ENCODE measurements at regions not wholly inside any gene's neighbourhood (a gene's known extent, or its start where the extent isn't known, plus 50 kb on each side); places are given as distances from the start of the nearest gene placed in this dataset.
"Not testable (repeated sequence)": the region's sequence is repeated elsewhere in the genome, so short reads cannot be mapped to it uniquely, and the experiment has no call there.

- peak; percentile 68 for DNase-seq
Observed at GRCh38 chr2:16950436-16950835, 284.8 kb upstream of the CYRIA start.

GRCh38 chr2:16948710-16949109, 283.1 kb upstream of the CYRIA start:
- no peak for DNase-seq

GRCh38 chr2:16948053-16948452, 282.4 kb upstream of the CYRIA start:
- DNase-seq: no peak

DNA sequence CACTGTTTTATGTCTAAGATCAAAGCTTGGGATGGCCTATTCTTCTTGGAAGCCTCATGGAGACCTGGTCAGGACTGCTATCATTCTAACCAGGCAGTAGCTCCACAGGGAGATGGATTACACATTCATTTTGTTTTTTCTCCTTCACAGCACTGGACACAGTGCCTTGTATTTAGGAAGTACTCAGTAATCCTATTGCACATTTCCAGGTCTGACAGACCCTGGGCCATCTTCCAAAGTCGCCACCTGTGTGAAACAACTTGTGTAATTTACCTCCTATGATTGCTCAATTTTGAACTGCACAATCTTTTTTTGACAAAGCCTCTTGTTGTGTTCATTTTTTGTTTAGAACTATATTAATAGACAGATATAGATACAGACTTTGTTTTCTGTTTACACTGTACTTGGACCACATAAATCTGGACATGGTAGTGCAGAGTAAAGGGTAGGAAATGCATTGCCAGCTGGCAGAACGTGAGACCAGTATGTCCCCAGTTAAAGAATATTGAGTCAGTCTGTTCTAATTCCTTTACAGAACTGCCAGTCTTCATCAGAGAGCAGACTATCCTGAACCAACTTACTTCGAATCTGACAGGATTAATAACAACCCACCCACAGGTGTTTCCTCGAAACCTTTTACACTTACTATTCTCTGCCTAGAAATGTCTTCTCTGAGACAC, 277.8 kb upstream of the CYRIA start:
- no peak for DNase-seq

GRCh38 chr2:16940214-16940613, 274.6 kb upstream of the CYRIA start:
- DNase-seq: no peak

- no peak for DNase-seq
Observed at GRCh38 chr2:16939771-16940170, 274.1 kb upstream of the CYRIA start.

DNA sequence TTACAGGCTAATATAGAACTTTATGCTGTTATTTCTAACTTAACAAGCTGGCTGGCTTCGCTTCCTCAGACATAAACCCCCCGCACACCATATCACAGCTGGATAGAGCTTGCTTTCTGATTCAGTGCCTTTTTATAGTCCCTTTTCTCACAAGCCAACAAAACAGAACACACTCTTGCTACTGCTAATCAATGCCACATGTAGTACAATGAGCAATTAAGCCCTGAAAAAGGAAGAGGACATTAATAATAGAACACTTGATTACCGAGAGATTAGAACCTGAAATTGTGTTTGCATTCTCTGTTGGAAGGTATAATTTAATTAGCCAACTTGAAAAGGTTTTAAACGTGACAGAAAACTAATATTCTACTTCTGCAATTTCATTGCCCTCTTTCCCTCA, 267.7 kb upstream of the CYRIA start:
- no peak for DNase-seq

DNA sequence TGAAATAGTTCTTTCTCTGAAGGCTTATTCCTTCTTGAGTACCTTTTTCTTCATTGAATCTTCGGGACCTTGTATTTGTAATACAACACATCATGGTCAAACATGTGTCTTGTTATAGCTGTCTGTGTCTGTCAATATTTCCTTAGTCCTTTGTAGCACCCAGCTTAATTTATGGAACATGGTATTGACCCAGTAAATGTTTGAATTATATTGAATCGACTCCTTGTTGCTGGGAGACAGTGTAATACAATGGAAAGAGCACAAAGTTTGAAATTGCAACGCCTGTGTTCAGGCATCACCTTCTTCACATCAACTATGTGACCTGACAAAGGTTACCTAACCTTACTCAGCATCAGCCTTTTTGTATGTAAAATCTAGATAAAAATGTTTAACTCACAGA, 267.2 kb upstream of the CYRIA start:
- DNase-seq: no peak

DNA sequence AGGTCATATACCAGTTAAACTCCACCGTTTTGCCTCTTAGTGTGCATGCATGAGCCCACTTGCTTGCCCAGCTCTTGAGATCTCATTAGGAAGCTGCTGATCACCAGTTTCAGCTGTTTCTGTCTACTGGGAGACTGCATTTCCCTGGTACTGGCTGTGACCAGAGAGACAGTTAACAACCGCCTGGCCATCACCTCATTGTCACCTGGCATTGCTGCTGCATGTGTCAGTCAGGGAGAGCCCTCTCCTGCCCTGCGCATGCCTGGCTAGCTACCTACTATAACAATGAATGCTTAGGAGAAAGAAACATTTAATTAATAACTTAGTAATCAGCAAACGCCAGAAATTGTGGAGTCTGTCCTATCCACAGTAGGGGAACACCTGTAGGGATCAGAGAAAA, 265.8 kb upstream of the CYRIA start:
- no peak for DNase-seq

GRCh38 chr2:16927398-16927797, 261.8 kb upstream of the CYRIA start:
- no peak for DNase-seq

DNA sequence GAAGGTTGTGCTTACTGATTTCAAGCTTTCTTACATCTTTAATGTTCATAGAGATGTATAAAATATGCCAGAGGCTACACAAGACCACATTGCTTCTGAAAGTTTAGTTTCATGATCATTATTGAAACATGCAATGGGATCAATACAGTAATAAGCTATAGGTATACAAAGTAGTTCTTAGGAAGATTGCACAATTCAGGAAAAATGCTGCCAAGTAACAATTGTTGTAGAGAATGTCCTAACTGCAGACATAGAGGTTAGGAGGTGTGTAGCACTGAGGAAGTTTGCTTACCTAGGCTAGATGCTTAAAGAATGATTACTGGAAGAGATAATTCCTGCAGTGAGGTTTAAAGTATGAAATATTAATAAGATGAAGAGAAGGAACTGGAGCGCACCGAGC, 259.5 kb upstream of the CYRIA start:
- DNase-seq: no peak

DNA sequence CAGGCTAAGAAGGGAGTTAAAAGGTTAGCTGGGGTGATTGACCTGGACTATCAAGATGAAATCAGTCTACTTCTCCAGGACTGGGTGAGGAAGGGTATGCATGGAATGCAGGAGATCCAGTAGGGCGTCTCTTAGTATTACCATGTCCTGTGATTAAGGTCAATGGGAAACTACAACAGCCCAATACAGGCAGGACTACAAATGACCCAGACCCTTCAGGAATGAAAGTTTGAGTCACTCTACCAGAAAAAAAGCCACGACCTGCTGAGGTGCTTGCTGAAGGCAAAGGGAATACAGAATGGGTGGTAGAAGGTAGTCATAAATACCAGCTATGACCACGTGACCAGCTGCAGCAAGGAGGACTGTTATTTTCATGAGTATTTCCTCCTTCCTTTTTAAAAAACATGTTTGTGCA, 249.7 kb upstream of the CYRIA start:
- not testable (repeated sequence) for DNase-seq

DNA sequence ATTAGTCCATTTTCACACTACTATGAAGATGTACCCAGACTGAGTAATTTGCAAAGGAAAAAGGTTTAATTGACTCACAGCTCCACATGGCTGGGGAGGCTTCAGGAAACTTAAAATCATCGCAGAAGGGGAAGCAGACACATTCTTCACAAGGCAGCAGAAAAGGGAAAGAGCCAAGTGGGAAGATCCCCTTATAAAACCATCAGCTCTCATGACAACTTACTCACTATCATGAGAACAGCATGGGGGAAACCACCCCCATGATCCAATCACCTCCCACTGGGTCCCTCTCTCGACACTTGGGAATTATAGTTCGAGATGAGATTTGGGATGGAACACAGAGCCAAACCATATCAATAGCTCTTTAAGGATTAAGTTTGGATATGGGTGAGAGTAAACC, 246.1 kb upstream of the CYRIA start:
- DNase-seq: no peak

DNA sequence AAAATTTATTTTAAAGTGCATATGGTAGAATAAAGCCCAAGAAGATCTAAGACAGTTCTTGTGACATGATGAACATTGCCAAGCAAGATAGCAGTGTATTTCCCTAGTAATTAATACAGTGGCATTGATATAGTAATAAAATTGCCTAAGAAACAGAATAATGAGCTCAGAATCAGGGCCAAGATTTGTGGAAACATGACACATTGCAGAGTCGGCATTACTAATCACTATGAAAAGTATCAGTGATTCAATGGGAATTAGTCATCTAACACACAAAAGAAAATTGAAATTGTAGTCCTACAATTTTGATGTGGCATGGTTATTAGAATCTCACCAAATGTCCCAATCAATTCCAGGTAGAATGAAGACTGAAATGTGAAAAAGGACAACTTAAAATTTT, 243.0 kb upstream of the CYRIA start:
- DNase-seq: no peak

GRCh38 chr2:16907645-16908282, 242.1 kb upstream of the CYRIA start:
- no peak for DNase-seq

DNA sequence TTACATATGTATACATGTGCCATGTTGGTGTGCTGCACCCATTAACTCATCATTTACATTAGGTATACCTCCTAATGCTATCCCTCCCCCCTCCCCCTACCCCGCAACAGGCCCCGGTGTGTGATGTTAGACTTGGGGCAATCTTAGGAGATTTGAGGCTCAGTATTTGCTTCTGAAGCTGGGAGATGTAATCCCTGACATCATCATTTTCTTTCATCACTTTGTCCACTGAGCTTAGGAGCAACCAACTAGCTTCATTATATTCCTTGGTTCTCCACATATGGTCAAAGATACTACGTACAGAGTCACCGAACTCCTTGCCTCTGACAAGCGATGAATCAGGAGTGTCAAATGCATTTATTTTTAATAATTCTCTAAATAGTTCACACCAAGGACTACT, 239.7 kb upstream of the CYRIA start:
- not testable (repeated sequence) for DNase-seq

GRCh38 chr2:16900405-16901025, 234.9 kb upstream of the CYRIA start:
- DNase-seq: peak; percentile 74

DNA sequence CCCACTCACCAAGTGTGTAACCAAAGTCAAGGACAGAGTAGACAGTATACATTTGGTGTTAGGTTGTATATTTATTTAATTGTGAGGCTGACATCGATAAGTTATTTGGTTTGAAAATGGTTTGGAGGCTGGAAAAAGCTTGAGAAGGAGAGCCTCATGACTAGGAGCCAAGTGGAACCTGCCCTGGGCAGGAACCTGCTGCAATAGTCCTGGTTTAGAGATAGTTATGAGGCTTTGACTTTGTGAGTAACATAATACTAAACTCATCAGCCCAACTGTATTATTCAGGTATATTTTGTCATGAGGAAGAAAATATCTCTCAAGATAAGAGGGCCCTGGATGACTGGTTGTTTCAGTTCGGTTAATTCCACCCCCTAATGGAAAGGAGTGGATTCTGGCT, 234.3 kb upstream of the CYRIA start:
- no peak for DNase-seq

DNA sequence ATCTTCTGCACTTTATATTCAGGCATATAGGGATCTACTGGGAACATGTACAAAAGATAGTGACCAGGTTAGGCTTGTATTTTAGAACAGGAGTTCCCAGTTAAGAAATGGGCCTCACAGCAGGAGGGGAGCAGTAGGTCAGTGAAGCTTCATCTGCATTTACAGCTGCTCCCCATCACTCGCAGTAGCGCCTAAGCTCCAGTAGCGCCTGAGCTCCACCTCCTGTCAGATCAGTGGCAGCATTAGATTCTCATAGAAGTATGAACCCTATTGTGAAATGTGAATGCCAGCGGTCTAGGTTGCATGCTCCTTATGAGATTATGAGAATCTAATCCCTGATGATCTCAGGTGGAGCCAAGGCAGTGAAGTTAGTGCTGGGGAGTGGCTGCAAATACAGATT, 224.4 kb upstream of the CYRIA start:
- DNase-seq: no peak

GRCh38 chr2:16885027-16885426, 219.4 kb upstream of the CYRIA start:
- DNase-seq: no peak

- DNase-seq: no peak
Observed at GRCh38 chr2:16882706-16883105, 217.1 kb upstream of the CYRIA start.

GRCh38 chr2:16881122-16881521, 215.5 kb upstream of the CYRIA start:
- DNase-seq: no peak

GRCh38 chr2:16871411-16871810, 205.8 kb upstream of the CYRIA start:
- no peak for DNase-seq

DNA sequence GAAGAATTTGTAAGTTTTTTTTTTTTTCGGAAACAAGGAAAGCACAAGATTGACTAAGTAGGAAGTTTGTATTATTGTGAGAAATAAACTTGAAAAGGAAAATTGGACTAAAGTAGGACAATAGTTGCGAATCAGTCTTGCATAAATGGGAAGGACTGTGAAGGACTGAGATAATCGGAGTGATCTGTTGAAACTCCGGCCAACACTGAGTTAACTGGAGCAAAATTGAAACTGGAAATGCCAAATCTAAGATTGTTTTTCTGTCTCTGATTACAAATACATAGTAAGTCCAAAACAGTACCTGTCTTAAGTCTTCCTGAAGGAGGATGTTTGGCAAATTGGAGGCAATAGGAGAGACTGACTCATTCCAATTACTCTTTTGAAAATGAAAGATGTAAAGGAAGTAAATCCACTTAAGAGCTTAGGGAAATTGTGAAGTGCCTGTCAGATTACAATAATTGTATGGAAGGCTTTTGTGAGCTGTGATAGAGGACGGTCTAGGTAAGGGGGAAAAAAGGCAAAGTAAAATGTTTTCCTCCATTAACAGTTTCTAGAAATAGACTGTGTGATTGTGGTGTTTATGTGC, 204.9 kb upstream of the CYRIA start:
- DNase-seq: no peak

Measured in hematopoietic multipotent progenitor cell treated with erythropoietin and hydrocortisone succinate and interleukin-3 and kit ligand, for 4 days (in vitro differentiated cells).